HG02981 (cell line): ENCODE measurements at regions not wholly inside any gene's neighbourhood (a gene's known extent, or its start where the extent isn't known, plus 50 kb on each side); places are given as distances from the start of the nearest gene placed in this dataset.
"Not testable (repeated sequence)": the region's sequence is repeated elsewhere in the genome, so short reads cannot be mapped to it uniquely, and the experiment has no call there.

Source experiments
- ATAC-seq: cut with Tn5 transposase; IDR thresholded peaks from one replicate; pipeline ENCODE4 v1.9.1; 2021; ENCODE audit warnings: mild to moderate bottlenecking, moderate library complexity; ENCODE audit not compliant: unreplicated experiment

DNA sequence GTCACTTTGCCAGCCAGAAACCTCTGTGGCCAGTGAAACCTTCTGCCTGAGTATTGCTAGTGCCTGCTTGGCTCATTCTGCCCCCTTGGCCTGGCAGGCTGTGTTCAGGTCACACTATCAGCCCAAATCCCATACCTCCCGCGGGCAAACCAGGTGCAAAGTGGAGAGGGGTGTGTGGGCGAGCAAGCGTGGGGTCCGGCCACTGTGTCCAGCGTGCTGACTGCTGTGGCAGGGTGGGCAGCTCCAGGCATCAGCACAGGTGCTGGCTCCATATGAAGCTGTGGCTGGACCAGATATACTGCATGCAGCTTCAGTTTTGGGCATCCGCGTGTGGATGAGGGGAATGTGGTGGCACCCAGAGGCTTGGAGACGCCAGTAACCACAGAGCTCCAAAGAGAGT lies 576.5 kb upstream of the EDIL3 start:
- ATAC-seq: no peak

- ATAC-seq: no peak
Measured at GRCh38 chr5:84961903-84962302, 577.2 kb upstream of the EDIL3 start.

DNA sequence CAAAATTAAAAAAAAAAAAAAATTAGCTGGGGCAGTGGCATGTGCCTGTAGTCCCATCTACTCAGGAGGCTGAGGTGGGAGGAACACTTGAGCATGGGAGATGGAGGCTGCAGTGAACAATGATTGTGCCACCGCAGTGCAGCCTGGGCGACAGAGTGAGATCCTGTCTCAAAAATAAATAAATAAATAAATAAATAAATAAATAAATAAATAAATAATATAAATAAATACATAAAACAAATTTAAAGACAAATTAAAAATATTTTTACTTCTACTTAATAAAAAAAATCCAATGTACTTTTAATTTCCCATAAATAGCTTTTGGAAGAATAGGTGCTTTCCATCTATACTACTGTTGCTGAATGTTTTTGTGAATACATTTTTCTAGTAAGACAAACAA lies 598.4 kb upstream of the EDIL3 start:
- ATAC-seq: no peak

GRCh38 chr5:84985148-84985547 lies 600.5 kb upstream of the EDIL3 start:
- ATAC-seq: no peak

- no peak for ATAC-seq
Measured at GRCh38 chr5:84986688-84987087, 602.0 kb upstream of the EDIL3 start.

DNA sequence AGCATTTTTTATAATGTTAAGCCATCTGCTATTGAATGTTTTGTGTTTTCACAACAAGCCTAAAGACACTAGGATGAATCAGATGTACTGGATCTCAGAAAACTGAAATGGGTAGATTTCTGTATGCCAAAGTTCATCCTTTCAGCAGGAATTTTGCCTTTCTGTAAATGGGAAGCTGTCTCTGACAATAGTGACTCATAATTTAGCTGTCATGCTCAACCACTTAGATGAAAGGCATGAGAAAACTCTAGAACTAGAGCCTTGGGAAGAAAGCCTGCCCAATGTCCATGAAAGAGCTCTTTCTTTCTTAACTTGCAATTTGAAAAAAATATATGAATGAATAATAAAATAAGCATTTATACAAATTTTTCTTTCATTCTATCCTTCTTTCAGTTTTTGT lies 616.0 kb upstream of the EDIL3 start:
- no peak for ATAC-seq

DNA sequence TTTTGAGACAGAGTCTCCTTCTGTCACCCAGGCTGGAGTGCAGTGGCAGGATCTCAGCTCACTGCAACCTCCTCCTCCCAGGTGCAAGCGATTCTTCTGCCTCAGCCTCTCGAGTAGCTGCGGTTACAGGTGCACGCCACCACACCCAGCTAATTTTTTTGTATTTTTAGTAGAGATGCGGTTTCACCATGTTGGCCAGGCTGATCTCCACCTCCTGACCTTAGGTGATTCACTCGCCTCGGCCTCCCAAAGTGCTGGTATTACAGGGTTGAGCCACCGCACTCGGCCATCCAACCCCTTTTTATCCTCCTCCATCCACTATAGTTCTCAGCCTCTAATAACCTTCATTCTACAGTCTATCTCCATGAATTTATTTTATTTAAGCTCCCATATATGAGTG lies 617.3 kb upstream of the EDIL3 start:
- ATAC-seq: not testable (repeated sequence)

DNA sequence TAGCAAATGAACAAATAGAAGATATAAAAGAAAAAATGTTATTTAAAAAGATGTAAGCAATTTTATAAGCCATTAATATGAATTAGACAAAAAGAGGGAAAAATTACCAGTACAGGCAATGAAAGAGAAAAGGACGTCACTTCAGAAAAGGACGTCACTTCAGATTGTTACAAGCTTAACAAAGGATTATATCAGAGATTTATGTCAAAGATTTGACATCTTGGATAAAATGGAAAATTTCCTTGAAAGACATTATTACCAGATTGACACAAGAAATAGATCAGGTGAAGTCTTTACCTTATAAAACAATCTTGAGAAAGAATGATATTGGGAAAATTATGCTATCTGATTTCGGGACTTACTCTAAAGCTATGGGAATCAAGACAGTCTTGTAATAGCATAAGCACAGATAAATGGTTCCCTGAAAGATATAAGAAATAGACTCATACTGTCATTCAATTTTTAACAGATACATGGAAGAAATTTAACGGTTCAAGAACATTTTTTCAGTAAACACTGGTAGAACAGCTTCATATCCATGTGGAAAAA lies 625.4 kb upstream of the EDIL3 start:
- no peak for ATAC-seq

- no peak for ATAC-seq
Measured at GRCh38 chr5:85017261-85017660, 632.6 kb upstream of the EDIL3 start.

- ATAC-seq: no peak
Measured at GRCh38 chr5:85030316-85031084, 645.8 kb upstream of the EDIL3 start.

DNA sequence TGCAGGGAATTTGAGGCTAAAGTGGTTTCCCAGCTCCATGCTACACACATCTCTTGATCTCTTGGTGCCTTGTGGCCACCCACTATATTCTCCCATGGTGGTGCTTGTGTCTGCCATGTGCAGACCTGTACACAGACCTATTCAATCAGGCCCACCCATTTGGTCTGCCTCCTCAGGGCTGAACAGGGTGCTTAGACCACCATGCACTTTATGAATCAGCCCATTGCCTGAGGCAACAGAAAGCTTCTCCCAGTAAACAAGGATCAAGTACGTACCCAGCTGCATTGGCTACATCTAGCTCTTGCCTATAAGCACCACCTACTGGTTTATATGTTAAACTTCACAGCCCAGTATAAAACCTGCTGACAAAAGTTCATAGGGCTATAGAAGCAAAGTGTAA lies 664.3 kb upstream of the EDIL3 start:
- no peak for ATAC-seq

DNA sequence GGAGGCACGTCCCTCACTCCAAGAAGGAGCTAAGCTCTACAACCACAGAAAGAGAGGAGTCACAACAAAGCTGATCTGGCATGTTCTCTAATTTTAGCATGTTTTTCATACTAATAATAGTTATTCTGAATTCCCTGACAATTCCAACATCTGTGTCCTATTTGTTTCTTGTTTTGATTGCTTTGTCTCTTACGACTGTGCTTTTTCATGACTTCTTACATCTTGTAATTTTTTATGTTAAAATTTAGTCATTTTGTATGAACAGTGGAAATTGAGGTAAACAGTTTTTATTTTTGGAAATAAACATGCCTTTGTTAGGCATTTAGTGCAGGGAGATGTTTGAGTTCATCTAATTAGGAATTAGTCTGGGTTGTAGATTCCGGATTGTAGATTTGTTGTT lies 668.1 kb upstream of the EDIL3 start:
- no peak for ATAC-seq

GRCh38 chr5:85069659-85070640 lies 685.3 kb upstream of the EDIL3 start:
- ATAC-seq: no peak

- ATAC-seq: no peak
Measured at GRCh38 chr5:85077581-85077980, 692.9 kb upstream of the EDIL3 start.

GRCh38 chr5:85096421-85096820 lies 711.7 kb upstream of the EDIL3 start:
- ATAC-seq: no peak

GRCh38 chr5:85108471-85108870 lies 723.8 kb upstream of the EDIL3 start:
- no peak for ATAC-seq

- no peak for ATAC-seq
Measured at GRCh38 chr5:85109616-85110015, 724.9 kb upstream of the EDIL3 start.

- no peak for ATAC-seq
Measured at GRCh38 chr5:85132269-85132668, 747.6 kb upstream of the EDIL3 start.

GRCh38 chr5:85140471-85140870 lies 755.8 kb upstream of the EDIL3 start:
- ATAC-seq: no peak

DNA sequence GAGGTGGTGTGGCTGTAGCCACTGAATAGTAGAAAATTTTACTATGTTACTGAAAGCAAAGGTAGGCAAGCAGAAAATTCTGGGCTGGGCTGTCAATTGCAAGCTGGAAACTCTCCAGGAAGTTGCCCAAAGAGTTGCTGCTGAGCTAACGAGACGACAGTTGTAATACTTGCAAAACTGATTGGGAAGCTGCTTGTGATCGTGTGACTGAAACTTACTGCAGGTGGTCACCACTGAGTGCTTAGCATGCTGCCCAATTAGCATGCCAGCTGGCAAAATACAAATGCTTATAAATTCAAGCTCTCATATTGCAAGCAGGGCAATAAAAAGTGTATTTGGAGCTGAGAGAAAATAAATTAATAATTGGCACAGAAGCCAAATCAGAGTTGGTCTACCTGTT lies 758.5 kb upstream of the EDIL3 start:
- no peak for ATAC-seq

DNA sequence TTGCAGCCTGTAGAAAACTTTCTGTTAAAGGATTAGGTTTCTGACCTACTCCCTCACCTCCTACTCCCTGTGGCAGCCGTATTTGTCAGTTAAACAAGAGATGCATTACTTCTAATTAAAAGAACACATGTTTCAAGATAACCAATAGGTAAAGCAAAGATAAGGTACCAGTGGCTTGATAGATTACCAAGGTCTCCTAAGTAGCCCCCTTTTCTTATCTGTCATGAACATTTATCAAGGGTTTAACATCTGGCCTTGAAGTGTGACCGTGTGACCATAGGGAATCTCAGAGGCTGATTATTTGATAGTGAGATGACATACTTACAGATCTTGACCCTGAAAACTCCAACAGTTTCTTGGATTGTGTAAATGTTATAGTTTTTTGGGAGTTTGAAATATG lies 764.0 kb upstream of the EDIL3 start:
- no peak for ATAC-seq

DNA sequence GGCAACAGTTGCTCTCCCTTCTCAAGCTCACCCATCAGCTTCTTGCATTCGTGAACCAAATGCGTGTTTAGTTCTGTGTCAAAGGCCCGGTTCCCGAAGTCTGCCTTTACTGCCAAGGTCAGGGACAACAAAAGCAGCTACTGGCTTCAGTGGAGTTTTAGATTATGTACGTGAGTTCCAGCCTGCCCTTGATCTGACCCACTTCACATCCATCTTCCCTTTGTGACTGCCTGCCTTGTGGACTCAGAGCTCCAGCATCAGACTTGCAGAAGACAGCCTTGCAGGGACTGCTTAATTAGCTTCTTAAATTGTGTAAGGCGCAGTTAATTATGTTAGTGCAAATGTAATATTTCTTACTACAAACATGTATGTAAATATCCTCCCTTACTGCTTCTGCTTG lies 774.7 kb upstream of the EDIL3 start:
- no peak for ATAC-seq
